GM18508 (cell line): ENCODE measurements at regions not wholly inside any gene's neighbourhood (a gene's known extent, or its start where the extent isn't known, plus 50 kb on each side); places are given as distances from the start of the nearest gene placed in this dataset.
"Not testable (repeated sequence)": the region's sequence is repeated elsewhere in the genome, so short reads cannot be mapped to it uniquely, and the experiment has no call there.

Source experiments
- ATAC-seq: cut with Tn5 transposase; IDR thresholded peaks from one replicate; pipeline ENCODE4 v1.9.1; 2021; ENCODE audit warnings: moderate number of reproducible peaks; ENCODE audit not compliant: insufficient read depth, unreplicated experiment

DNA sequence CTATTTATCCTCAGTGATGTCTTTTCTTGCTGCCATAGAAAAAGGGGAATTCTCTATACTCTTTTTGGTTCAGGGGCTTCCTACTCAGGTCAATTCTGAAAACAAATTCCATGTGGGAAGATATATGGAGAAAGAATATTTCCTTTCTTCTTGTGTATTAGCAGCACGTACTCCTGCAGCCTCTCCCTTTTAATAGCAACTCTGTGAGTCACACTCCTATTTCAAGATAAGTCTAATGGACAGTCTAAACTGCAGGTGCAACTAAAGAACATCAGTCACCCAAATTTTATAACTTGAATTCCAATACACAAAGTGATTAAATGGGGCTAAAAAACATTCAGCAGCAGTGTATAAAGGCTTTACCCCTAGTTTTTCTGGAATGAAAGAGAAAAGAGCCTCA is 942.2 kb downstream of the CNTNAP5 start:
- ATAC-seq: no peak

- ATAC-seq: no peak
Observed at GRCh38 chr2:124970030-124970429, 944.9 kb downstream of the CNTNAP5 start.

DNA sequence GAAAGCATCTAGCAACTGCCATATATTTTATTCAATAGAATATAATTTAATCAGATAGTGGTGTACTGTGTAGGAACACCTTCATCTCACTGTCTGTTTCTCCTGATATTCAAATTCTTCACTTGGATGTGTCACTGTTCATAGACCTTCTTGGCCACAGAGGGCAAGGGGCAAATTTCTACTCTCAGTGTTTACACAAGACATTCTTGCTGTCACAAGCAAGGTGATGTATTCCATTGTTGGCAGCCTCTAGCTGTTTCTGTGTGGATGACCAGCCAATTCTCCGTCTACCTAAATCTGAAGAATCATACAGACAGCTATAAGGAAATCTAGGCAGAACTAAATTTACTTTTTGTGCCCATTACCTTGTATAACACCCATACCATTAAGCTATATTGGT is 948.3 kb downstream of the CNTNAP5 start:
- ATAC-seq: no peak

- ATAC-seq: no peak
Observed at GRCh38 chr2:124975224-124975623, 950.1 kb downstream of the CNTNAP5 start.

DNA sequence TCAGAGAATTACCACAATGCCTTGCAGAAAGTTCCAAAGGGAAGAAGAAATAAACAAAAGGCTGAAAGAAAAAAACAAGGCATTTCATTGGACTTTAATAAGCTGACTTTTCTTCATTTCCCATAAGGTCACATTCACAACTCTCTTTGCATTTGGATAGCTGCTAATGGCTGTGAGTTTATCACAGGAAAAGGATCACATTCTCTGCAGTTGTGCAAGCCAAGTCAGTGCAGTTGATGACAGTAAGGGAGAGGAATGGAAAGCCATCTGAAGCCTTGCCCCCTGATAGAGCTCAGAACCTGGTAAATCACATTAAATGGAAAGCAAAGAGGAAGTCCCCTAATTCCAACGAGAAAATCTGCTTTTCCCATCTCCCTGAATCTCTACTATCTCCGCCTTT is 950.6 kb downstream of the CNTNAP5 start:
- no peak for ATAC-seq

- no peak for ATAC-seq
Observed at GRCh38 chr2:124978597-124978996, 953.5 kb downstream of the CNTNAP5 start.

GRCh38 chr2:124983595-124983994 is 958.5 kb downstream of the CNTNAP5 start:
- ATAC-seq: no peak

DNA sequence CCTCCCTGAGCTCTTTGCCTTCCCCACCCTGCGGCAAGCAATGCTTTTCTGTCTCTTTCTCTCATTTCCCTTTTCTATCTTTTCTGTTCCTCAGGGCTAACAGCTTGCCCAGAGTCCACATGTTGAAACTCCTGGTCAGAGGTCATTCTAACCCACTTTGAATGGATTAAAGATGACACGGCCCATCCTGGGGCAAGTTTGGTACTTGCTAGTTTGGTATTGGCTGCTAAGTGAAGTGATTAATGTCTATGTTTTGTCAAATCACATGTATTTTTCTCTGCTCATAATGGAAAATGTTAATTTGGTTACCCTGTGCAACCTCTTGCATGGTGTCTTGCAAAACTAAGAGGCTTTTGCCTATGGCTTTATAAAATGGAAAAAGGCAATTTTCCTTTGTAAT is 960.2 kb downstream of the CNTNAP5 start:
- no peak for ATAC-seq

- no peak for ATAC-seq
Observed at GRCh38 chr2:124986136-124986535, 961.0 kb downstream of the CNTNAP5 start.

GRCh38 chr2:124986870-124987269 is 961.8 kb downstream of the CNTNAP5 start:
- not testable (repeated sequence) for ATAC-seq

GRCh38 chr2:124987436-124987835 is 962.3 kb downstream of the CNTNAP5 start:
- not testable (repeated sequence) for ATAC-seq

DNA sequence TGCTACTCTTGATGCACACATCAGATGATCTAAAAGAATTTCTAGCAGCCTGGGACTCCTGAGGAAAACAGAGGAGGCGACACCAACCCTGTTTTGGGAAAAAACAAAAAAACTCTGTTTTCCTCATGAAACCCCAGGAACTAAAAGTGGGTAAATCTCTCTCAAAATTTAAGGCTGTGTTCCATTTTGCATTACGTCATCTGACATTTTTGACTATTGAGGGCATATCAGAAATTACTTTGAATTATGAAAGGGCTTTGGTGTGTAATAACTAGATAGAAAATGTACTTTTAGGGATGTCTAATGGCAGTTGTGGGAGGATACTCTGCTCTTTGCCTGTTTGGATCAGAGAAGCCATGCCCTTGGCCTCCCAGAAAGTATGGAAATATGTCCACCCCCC is 963.0 kb downstream of the CNTNAP5 start:
- no peak for ATAC-seq

DNA sequence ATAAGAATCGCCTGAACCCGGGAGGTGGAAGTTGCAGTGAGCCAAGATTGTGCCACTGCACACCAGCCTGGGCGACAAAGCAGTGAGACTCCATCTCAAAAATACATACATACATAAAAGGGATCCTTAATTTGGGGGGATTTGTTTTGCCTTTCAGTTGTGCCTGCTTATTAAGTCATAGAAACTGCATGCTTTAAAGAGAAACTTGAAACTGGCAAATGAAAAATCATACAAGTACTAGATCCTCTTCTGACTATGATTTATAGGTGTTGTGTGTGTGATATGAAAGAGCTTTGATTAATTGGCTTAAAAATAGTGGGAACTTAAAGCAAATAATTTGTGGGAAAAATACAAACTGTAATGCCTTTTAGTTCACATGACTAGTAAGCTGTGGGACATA is 963.7 kb downstream of the CNTNAP5 start:
- no peak for ATAC-seq

DNA sequence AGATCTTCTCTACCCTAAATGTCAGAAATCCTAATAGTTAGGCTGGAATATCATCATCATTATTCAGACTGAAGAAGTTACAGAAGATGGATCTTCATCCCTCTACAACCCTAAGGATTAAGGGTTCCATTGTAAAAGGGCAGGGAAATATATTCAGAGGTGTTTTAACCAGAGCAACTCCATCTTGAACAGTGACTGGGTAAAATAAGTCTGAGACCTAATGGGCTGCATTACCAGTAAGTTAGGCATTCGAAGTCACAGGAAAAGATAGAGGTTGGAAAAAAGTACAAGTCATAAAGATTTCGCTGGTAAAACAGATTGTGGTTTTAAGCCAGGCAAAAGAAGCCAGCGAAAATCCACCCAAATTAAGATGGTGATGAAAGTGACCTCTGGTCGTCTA is 968.7 kb downstream of the CNTNAP5 start:
- no peak for ATAC-seq

DNA sequence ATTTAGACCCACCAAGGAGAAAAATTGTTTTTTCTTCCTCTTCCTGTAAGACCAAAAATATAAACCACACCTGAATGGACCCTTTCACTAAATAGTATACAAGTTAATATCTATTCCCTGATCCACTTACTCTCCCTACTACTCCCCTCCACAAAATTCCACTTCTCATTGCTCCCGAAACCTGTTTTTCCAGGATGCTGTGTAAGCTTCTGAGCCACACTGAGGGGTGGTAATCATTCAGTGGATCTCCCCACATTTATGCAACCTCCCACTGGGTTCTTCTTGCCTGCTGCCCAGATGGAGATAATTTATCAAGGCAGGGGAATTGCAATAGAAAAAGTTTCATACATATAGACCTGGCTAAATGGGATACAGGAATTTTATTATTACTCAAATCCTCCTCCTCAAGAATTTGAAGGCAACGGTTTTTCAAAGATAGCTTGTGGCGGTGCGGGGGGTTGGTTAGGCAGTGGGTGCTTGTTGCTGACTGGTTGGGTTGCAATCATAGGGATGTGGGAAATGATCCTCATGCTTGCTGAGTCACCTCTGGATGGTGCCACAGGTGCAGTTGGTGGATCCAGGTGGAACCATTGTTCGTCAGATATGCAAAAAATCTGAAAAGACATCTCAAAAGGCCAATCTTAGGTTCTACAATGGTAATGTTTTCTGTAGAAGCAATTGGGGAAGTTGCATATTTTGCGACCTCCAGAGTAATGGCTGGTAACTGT is 970.3 kb downstream of the CNTNAP5 start:
- no peak for ATAC-seq

GRCh38 chr2:124996406-124996805 is 971.3 kb downstream of the CNTNAP5 start:
- no peak for ATAC-seq

DNA sequence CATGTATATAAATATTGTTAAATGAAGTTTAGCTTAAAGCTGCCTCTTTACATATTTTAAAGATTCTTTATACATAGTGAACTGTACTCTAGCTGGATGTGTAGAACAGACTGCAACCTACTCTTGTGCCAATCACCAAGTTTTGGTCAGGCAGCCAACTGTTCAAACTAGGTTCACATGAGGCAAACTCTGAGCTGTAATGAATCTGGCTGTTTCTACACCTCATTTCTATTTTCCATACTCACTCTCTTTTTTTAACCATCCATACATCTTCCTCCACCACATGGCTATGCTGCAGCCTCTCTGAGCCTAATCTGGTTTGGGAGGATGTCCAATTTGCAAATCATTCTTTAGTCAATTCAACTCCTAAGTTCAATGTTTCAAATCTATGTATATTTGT is 974.8 kb downstream of the CNTNAP5 start:
- ATAC-seq: no peak

GRCh38 chr2:125004106-125004800 is 979.2 kb downstream of the CNTNAP5 start:
- ATAC-seq: no peak

DNA sequence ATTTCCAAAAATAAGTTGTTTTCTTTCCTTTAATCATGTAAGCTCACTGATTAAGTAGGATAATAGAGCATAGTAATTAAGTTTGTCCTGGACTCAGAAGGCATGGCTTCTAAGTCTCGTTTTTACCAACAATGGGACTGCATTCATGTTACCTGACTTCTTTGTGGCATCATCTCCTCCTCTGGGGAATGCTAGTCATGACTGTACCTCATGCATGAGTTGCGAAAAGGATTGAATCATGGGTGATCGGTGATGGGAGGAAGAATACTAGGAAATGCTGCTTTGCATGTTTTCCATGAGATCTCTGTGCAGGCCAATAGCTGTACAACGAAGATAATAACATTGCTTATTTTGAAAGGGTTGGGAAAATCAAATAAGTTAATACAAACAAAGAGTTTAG is 981.6 kb downstream of the CNTNAP5 start:
- ATAC-seq: no peak

DNA sequence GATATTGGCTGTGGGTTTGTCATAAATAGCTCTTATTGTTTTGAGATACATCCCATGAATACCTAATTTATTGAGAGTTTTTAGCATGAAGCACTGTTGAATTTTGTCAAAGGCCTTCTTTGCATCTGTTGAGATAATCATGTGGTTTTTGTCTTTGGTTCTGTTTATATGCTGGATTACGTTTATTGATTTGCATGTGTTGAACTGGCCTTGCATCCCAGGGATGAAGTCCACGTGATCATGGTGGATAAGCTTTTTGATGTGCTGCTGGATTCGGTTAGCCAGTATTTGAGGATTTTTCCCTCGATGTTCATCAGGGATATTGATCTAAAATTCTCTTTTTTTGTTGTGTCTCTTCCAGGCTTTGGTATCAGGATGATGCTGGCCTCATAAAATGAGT is 1003.6 kb downstream of the CNTNAP5 start:
- ATAC-seq: not testable (repeated sequence)

GRCh38 chr2:125033871-125034270 is 1008.8 kb downstream of the CNTNAP5 start:
- no peak for ATAC-seq

DNA sequence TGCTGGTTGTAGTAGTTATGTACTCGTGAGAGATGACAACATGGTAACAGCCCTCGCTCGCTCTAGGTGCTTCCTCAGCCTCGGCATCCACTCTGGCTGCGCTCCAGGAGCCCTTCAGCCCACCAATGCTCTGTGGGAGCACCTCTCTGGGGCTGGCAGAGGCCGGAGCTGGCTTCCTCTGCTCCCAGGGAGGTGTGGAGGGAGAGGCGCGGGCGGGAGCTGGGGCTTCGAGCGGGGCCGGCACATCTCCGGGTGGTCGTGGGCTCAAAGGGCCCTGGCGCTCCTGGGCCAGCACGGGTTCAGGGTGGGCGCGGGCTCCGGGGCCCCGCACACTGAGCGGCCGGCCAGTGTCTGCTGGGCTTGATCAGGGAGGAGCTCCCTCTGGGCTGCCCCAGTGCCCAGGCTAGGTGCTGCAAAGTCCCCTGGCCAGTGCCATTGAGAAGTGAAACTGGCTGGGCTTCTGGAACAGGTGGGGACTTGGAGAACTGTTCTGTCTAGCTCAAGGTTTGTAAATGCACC is 1012.1 kb downstream of the CNTNAP5 start:
- ATAC-seq: no peak
